NCI-H345 treated with DMSO at 0.1 percent for 48 hours (cell line): ENCODE measurements at regions not wholly inside any gene's neighbourhood (a gene's known extent, or its start where the extent isn't known, plus 50 kb on each side); places are given as distances from the start of the nearest gene placed in this dataset.
"Not testable (repeated sequence)": the region's sequence is repeated elsewhere in the genome, so short reads cannot be mapped to it uniquely, and the experiment has no call there.

Source experiments
- DNase-seq: peaks from one replicate; lab custom pipeline; 2025; ENCODE audit not compliant: unreplicated experiment; lab: John Stamatoyannopoulos, UW

GRCh38 chr6:86284809-86285480 lies 642.3 kb upstream of the SYNCRIP start:
- DNase-seq: not testable (repeated sequence)

DNA sequence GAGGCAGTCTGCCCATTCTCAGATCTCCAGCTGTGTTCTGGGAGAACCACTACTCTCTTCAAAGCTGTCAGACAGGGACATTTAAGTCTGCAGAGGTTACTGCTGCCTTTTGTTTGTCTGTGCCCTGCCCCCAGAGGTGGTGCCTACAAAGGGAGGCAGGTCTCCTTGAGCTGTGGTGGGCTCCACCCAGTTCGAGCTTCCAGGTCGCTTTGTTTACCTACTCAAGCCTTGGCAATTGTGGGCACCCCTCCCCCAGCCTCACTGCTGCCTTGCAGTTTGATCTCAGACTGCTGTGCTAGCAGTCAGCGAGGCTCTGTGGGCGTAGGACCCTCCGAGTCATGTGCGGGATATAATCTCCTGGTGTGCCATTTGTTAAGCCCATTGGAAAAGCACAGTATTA lies 640.9 kb upstream of the SYNCRIP start:
- not testable (repeated sequence) for DNase-seq

- no peak for DNase-seq
These were observed 633.4 kb upstream of the SYNCRIP start for GRCh38 chr6:86276056-86276455.

- DNase-seq: no peak
These were observed 631.2 kb upstream of the SYNCRIP start for GRCh38 chr6:86273936-86274335.

DNA sequence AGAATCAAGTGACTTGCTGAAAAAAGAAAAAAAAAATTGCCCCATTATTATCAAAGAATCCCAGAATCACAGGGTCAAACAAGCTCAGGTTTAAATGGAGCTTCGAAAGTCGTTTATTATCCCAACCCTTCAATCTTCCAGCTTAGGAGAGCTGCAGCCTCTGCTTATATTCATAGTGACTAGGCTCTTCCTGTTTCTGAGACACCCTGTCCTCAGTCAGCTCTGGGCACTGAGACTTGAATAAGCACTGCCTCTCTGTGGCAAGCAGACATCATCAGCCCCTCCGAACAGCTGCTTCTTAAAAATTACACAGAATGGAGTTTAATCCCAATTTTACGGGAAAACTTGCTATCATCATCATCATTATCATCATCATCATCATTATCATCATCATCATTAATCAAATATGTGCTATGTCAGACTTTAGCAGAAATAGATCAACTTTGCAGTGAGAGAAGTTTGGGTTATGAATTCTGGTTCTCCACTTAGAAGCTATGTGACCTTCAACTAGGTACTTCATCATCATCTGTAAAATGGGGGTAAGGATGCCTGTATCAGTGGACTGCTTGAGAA lies 614.0 kb upstream of the SYNCRIP start:
- DNase-seq: no peak

DNA sequence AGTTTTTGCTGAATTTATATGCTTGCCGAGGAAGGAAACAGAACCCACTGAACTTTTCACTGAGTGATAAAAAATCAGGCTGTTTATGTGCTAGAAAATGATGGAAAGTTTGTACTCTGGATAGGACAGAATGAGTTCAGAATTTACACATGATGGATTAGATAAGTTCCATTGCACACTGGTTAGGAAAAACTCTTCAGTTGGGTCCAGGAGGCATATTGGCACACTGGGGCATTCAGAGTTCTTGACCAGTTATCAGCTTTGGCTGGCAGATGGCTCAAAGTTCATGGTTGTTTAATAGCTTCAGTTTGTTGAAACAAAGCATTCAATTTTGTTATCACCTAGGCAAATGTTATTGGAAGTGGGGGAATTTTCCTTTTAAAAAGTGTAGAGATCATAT lies 613.3 kb upstream of the SYNCRIP start:
- no peak for DNase-seq

GRCh38 chr6:86251106-86251505 lies 608.4 kb upstream of the SYNCRIP start:
- DNase-seq: no peak

GRCh38 chr6:86217906-86218305 lies 575.2 kb upstream of the SYNCRIP start:
- DNase-seq: no peak

GRCh38 chr6:86215323-86215722 lies 572.6 kb upstream of the SYNCRIP start:
- DNase-seq: no peak

DNA sequence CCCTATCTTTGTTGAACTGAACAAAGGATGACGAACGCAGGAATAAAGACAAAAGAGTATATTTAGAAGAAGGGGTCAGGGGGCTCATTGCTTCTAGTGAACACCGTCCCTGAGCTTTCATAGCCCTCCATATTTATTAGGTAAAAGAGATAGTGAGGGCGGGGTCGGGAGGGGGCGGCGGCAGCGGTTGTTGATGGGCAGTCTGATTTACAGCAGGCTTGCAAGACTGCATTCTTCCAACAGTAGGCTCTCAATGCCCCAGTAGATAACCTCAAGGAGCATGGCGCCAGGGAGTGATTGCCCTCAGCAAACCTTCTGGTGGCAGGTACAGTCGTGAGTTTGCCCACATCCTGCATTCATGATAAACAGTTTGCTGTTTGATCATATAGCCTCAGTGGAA lies 563.3 kb upstream of the SYNCRIP start:
- DNase-seq: no peak

GRCh38 chr6:86203044-86203443 lies 560.4 kb upstream of the SYNCRIP start:
- DNase-seq: no peak

DNA sequence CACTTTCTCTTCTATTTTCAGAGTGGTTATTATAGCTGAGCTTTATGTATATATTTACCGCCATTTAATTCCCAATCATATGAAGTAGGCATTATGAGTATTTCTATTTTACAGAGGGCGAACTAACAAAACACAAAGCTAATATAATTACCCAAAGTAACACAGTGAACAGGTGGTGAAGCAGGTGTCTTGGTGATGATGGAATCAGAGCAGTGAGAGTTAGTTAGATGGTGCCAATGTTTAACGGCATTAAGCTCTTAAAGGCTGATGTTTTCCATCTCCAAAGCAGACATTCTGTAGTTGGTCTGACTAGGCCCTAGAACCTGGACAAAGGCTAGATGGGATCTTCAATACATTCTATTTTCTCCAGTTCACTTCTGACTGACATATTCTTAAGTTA lies 551.1 kb upstream of the SYNCRIP start:
- no peak for DNase-seq

DNA sequence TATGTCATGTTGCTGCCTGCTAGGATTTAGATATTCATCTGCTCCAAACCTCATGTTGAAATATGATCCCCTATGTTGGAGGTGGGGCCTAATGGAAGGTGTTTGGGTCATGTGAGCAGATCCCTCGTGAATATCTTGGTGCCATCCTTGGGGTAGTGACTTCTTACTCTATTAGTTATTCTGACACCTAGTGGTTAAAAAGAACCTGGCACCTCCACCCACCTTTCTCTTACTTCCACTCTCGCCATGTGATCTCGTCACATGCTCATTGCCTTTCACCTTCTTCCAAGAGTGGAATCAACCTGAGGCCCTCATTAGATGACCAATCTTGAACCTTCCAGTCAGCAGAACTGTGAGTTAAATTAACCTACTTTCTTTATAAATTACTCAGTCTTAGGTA lies 549.4 kb upstream of the SYNCRIP start:
- peak; percentile 0 for DNase-seq

GRCh38 chr6:86175149-86175548 lies 532.5 kb upstream of the SYNCRIP start:
- not testable (repeated sequence) for DNase-seq

DNA sequence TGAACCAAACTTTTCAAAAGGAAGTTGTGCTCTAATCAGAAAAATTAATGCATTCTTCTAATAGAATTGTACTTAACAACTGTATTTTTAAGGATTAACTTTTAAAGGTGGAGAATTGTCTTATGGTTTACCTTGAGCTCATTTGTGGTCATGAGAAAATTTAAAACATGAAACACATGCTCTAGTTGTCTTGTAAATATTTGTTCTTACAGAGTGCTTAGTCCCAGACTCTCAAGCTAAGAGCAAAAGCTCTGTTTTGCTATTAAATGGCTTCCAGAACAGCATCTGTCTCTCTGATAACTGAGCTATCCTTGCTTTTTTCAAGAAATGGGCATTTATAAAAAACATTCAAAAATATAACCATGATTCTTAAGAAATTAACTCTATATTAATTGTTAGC lies 512.2 kb upstream of the SYNCRIP start:
- no peak for DNase-seq

DNA sequence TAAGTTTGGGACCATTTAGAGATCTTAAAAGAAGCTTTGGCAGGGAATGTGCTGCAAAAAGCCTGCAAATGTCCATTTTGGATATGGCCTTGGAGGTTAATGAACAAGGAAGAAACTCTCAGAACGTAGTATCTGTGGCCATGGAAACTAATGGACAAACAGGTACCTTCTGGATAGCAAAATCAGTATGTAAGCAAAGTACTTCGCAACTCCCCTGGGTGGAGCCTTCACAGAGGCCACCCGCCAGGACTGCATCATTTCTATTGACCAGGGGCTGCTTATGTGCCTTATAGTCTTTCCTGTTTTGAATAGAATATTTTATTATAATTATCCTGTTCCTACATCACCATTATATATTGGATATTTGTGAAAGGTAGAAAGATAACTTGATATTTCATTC lies 510.8 kb upstream of the SYNCRIP start:
- DNase-seq: no peak

GRCh38 chr6:86152546-86152945 lies 509.9 kb upstream of the SYNCRIP start:
- no peak for DNase-seq

DNA sequence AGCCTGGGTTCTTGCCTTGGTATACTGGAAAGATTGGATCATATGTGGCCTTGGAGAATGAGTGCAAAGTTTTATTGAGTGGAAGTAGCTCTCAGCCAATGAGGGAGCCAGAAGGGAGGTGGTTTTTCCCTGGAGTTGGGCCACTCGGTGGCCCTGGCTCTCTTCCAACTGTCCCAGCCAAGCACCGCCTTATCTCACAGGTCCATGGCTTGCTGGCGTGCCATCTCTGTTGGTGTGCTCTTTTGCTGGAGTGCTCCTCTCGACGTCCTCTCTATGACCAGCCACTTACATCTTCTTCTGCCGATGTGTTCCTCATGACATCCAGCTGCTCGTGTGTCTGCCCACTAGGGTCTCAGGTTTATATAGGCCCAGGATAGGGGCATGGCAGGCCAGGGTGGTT lies 505.9 kb upstream of the SYNCRIP start:
- no peak for DNase-seq

GRCh38 chr6:86147859-86148258 lies 505.2 kb upstream of the SYNCRIP start:
- no peak for DNase-seq

GRCh38 chr6:86147311-86147710 lies 504.6 kb upstream of the SYNCRIP start:
- no peak for DNase-seq

DNA sequence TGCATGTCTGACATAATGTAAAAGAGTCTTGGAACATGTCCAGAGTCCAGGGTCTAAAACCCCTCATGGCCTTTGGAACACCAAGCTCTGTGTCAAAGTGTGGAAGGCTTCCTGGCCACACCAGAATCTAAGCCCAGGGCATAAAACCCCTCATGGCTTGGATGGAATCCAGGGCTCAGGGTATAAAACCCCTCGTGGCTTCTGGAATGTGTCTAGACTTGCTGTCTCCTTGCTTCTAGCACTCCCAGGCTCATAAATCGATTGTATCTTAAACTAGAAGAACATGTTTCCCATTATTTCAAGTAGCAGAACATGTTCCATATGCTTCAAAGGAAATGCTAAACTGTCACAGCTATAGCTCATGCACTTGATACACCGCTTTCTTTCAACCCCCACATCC lies 504.1 kb upstream of the SYNCRIP start:
- DNase-seq: not testable (repeated sequence)

DNA sequence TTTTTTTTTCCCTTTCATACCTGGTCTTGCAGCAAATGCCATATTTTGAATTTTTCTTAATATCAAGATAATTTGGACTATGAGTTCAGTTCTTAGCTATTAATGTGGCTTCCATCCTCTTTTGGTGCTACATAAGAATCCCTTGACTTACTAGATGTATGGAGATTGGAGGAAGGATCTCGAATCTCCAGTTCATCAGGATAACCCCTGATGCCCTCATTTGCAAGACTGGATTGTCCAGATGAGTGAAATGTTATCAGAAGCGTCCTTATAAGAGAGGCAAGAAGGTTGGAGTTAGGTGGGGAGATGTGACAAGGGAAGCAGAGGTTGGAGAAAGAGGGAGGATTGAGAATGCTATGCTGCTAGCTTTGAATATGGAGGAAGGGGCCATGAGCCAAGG lies 499.6 kb upstream of the SYNCRIP start:
- DNase-seq: no peak
